Left lung (tissue), 4 donors: ENCODE measurements at regions not wholly inside any gene's neighbourhood (a gene's known extent, or its start where the extent isn't known, plus 50 kb on each side); places are given as distances from the start of the nearest gene placed in this dataset.

ENCODE experiments used
- ATAC-seq: fragments of 200-7000 bp; cut with Tn5 transposase; one replicate; pipeline ENCODE4 v1.9.1; 2020; ENCODE audit warnings: moderate library complexity
- DNase-seq, 4 donors: peaks; one replicate each; pipeline ENCODE4 v3.0.0-alpha.2; 2013 to 2020
- H3K27ac ChIP-seq, 2 donors: fragments of 200-600 bp; sonication (generic) in 1 of 2; one replicate each; pipeline versions ENCODE4 v1.5.0 to v1.8.0; 2020 to 2021
- H3K27me3 ChIP-seq, 2 donors: fragments of 200-600 bp; sonication (generic) in 1 of 2; one replicate each; pipeline versions ENCODE4 v1.5.0 to v1.8.0; 2020 to 2021
- H3K36me3 ChIP-seq, 2 donors: fragments of 200-600 bp; sonication (generic) in 1 of 2; one replicate each; pipeline versions ENCODE4 v1.5.0 to v1.8.0; 2020 to 2021
- H3K4me1 ChIP-seq, 2 donors: fragments of 200-600 bp; one replicate each; pipeline ENCODE4 v1.8.0; 2021
- H3K4me3 ChIP-seq, 2 donors: fragments of 200-600 bp; sonication (generic) in 1 of 2; one replicate each; pipeline versions ENCODE4 v1.5.0 to v1.8.0; 2020 to 2021; ENCODE audit warnings: mild to moderate bottlenecking in 1 of 2
- H3K9me3 ChIP-seq, 2 donors: fragments of 200-600 bp; sonication (generic) in 1 of 2; one replicate each; pipeline versions ENCODE4 v1.5.0 to v1.8.0; 2020 to 2021
- intact Hi-C, 2 donors: fragments of 100-400 bp; cut with DNase I; formaldehyde crosslinking; loops; one replicate each; pipeline versions ENCODE4 v1.11.2 to v1.14.2; 2022
- TF ChIP-seq, protein P1 (sequence below), 2 donors: fragments of 200-600 bp; sonication (generic) in 1 of 2; IDR thresholded peaks; one replicate each; pipeline versions ENCODE4 v1.5.0 to v1.8.0; 2021; ENCODE audit warnings: antibody characterized with exemption in 2 of 2
- donor health status: DM: no; HTN: yes; CAD: no.
- donor health status: DM: no; HTN: no; CAD: no.

DNA sequence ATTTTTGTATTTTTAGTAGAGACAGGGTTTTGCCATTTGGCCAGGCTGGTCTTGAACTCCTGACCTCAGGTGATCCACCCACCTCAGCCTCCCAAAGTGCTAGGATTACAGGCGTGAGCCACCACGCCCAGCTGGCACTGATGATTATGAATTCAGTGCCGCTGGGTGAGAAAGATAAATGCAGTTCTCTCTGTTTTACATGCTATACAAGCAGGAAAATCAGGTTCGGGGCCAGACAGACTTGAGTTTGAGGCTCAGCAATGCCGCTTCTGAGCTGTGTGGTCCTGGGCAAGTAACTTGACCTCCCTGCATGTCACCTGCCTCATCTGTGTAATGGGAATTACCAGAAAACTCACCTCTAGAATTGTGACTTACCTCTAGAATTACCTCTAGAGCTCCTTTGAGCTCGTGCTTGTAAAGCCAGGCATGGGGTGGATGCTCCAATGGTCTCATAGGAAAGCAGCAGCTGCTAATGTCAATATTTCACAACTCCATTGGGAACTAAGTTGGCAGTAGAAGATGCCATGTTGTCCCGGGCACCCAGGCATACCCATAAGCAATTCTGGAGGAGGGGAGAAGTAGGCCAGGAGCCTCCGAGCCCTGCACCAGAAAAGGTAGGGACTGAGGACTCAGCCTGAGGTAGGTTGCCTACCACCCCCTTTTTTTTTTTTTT is 119.8 kb upstream of the SLC25A33 start:
- no peaks in the 10 kb centered on the region for H3K27me3 ChIP-seq
- no peaks in the 10 kb centered on the region for H3K4me1 ChIP-seq
- H3K4me3 ChIP-seq: no peak overlapping the region
- H3K9me3 ChIP-seq: no peaks in the 10 kb centered on the region
- intact Hi-C loops: no loop called here
- DNase-seq (no peak), ATAC-seq (no peak)
- H3K36me3 ChIP-seq: no peaks in the 10 kb centered on the region
- no peak overlapping the region for H3K27ac ChIP-seq
- TF ChIP-seq, protein P1, sequence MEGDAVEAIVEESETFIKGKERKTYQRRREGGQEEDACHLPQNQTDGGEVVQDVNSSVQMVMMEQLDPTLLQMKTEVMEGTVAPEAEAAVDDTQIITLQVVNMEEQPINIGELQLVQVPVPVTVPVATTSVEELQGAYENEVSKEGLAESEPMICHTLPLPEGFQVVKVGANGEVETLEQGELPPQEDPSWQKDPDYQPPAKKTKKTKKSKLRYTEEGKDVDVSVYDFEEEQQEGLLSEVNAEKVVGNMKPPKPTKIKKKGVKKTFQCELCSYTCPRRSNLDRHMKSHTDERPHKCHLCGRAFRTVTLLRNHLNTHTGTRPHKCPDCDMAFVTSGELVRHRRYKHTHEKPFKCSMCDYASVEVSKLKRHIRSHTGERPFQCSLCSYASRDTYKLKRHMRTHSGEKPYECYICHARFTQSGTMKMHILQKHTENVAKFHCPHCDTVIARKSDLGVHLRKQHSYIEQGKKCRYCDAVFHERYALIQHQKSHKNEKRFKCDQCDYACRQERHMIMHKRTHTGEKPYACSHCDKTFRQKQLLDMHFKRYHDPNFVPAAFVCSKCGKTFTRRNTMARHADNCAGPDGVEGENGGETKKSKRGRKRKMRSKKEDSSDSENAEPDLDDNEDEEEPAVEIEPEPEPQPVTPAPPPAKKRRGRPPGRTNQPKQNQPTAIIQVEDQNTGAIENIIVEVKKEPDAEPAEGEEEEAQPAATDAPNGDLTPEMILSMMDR (IDR thresholded peaks at IDR 0.05): no peak

DNA sequence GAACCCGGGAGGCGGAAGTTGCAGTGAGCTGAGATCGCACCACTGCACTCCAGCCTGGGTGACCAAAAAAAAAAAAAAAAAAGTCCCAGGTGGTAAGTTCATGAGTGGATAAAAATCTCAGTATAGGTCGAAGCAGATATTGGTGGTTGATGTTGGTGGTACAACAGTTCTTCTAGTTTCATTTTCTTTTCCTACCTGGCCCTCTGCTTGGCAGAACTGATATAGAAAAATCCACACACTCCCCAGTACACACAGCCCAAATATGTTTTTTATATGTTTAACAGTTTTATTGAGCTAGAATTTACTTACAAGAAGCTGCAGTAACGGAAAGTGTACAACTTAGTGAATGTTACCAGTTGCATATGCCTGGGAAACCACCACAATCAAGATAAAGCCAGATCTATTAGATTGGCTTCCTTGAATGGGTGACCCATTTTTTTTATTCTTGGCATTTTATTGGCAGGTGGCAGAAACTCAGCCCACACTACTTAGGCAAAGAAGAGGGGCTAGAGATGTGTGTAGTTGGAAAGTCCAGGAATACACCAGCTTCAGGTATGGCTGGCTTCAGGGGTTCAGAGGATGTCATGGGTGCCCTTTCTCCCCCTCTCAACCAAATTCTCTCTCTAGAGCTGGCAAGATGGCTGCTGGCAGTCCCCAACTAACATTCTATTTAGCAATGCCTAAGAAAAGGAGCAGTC is 118.3 kb upstream of the SLC25A33 start:
- Histone ChIP-seq H3K27ac (no peak overlapping the region), H3K4me1 (peaks cover 0 to 7% of the 10 kb centered on the region in 2 donors), H3K36me3 (no peaks in the 10 kb centered on the region), H3K9me3 (no peaks in the 10 kb centered on the region), H3K27me3 (no peaks in the 10 kb centered on the region), H3K4me3 (no peak overlapping the region)
- intact Hi-C loops: no loop called here
- no peak for DNase-seq
- ATAC-seq: no peak
- TF ChIP-seq, protein P1 (IDR thresholded peaks at IDR 0.05): no peak

DNA sequence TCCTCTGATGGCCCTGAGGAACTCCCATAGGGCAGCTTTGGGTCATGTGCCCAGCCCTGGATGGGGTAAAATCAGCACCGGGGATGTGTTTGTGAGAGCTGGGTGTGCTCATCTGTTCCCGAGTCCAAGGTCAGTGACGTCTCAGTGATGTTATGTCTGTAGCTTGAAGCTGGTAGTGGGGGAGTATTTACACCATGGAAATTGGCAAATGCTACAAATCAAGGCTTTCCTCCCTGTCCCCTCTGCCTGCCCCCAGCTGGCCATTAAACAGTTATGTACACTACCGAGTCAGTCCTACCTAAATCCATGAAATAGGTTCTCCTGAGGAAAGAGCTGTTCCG is 117.8 kb upstream of the SLC25A33 start:
- H3K4me1 ChIP-seq: peaks cover 0 to 12% of the 10 kb centered on the region in 2 donors
- intact Hi-C loops: no loop called here
- TF ChIP-seq, protein P1 (IDR thresholded peaks at IDR 0.05): no peak

DNA sequence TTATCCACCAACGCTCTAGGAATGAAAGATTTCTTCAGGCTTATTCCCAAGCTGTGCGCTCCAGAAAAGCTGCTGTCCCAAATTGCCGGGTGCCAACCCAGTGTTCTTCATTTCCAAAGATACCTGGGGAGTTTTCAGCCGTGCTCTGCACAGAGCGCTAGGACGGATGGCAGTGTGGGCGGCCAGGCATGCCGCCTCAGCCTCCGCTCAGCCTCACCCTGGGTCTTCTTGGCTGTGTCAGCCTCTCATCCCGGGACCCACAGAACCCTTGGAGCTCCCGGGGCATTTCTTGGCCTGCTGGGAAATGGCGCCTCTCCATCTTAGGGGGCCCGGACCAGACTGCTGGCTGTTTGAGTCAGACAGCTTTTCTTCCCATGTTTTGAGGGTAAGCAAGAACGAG is 116.9 kb upstream of the SLC25A33 start:
- H3K4me1 ChIP-seq: peaks cover 0 to 14% of the 10 kb centered on the region in 2 donors
- DNase-seq (no peak), ATAC-seq (no peak)
- TF ChIP-seq, protein P1 (IDR thresholded peaks at IDR 0.05): no peak
- no peaks in the 10 kb centered on the region for H3K27me3 ChIP-seq
- H3K4me3 ChIP-seq: no peak overlapping the region
- no peaks in the 10 kb centered on the region for H3K36me3 ChIP-seq
- intact Hi-C loops: no loop called here
- H3K9me3 ChIP-seq: no peaks in the 10 kb centered on the region
- H3K27ac ChIP-seq: no peak overlapping the region

More for the DNA sequence above, 117.8 kb upstream of the SLC25A33 start:
- H3K36me3 ChIP-seq: no peaks in the 10 kb centered on the region
- no peak overlapping the region for H3K4me3 ChIP-seq
- no peaks in the 10 kb centered on the region for H3K27me3 ChIP-seq
- H3K27ac ChIP-seq: no peak overlapping the region
- ATAC-seq (no peak), DNase-seq (no peak)
- no peaks in the 10 kb centered on the region for H3K9me3 ChIP-seq

DNA sequence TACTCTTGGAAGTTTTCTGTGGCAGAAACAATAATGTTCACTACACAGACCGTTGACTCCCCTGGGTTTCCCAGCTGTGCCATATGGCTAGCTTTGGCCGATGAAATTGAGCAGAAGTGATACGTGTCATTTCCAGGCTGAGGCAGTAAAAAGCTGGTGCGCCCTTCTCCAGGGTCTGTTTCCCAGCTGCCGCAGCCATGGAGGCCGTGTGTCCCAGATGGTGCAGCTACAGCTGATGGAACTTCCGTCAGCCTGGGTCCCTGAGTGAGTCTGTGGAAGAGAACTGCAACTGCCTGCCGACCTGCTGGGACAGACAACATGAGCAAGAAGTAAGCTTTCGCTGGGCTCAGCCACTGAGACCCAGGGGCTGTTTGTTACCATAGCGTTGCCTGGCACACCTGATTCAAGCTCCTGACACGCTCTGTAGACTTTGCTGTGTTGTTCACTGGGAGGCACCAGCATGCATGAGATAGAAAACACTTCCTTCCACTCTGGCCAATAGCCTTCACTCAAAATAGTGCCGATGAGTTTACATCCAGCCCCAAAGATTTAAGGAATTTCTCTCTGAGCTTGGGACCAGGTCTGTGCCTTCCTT is 116.3 kb upstream of the SLC25A33 start:
- H3K36me3 ChIP-seq: no peaks in the 10 kb centered on the region
- DNase-seq (no peak), ATAC-seq (no peak)
- H3K27me3 ChIP-seq: no peaks in the 10 kb centered on the region
- no peak overlapping the region for H3K27ac ChIP-seq
- TF ChIP-seq, protein P1 (IDR thresholded peaks at IDR 0.05): no peak
- no peak overlapping the region for H3K4me3 ChIP-seq
- H3K9me3 ChIP-seq: no peaks in the 10 kb centered on the region
- peaks cover 0 to 14% of the 10 kb centered on the region in 2 donors for H3K4me1 ChIP-seq
- intact Hi-C loops: no loop called here
